NCI-H187 treated with DMSO at 0.1 percent for 48 hours (cell line): ENCODE measurements at regions not wholly inside any gene's neighbourhood (a gene's known extent, or its start where the extent isn't known, plus 50 kb on each side); places are given as distances from the start of the nearest gene placed in this dataset.
"Not testable (repeated sequence)": the region's sequence is repeated elsewhere in the genome, so short reads cannot be mapped to it uniquely, and the experiment has no call there.

Experiments
- DNase-seq: peaks from one replicate; lab custom pipeline; 2025; lab: John Stamatoyannopoulos, UW

- no peak for DNase-seq
Observed at GRCh38 chr3:62926494-62926893, 51.3 kb upstream of the CADPS start.

GRCh38 chr3:62928256-62928655, 53.0 kb upstream of the CADPS start:
- no peak for DNase-seq

- DNase-seq = no peak
Observed at GRCh38 chr3:62929771-62930170, 54.6 kb upstream of the CADPS start.

- DNase-seq = no peak
Observed at GRCh38 chr3:62935793-62936192, 60.6 kb upstream of the CADPS start.

- no peak for DNase-seq
Observed at GRCh38 chr3:62936626-62937254, 61.5 kb upstream of the CADPS start.

GRCh38 chr3:62938583-62938982, 63.4 kb upstream of the CADPS start:
- DNase-seq = no peak

- DNase-seq = no peak
Observed at GRCh38 chr3:62939707-62940106, 64.5 kb upstream of the CADPS start.

- no peak for DNase-seq
Observed at GRCh38 chr3:62940771-62941563, 65.8 kb upstream of the CADPS start.

- DNase-seq = no peak
Observed at GRCh38 chr3:62942227-62942626, 67.0 kb upstream of the CADPS start.

- DNase-seq = no peak
Observed at GRCh38 chr3:62942764-62943163, 67.5 kb upstream of the CADPS start.

- no peak for DNase-seq
Observed at GRCh38 chr3:62948921-62949320, 73.7 kb upstream of the CADPS start.

GRCh38 chr3:62950210-62950609, 75.0 kb upstream of the CADPS start:
- no peak for DNase-seq

- DNase-seq = no peak
Observed at GRCh38 chr3:62951037-62951613, 75.9 kb upstream of the CADPS start.

GRCh38 chr3:62951880-62952279, 76.7 kb upstream of the CADPS start:
- DNase-seq = not testable (repeated sequence)

GRCh38 chr3:62954580-62954979, 79.4 kb upstream of the CADPS start:
- DNase-seq = no peak

GRCh38 chr3:62955126-62955525, 79.9 kb upstream of the CADPS start:
- DNase-seq = no peak

GRCh38 chr3:62956411-62956810, 81.2 kb upstream of the CADPS start:
- no peak for DNase-seq

GRCh38 chr3:62961874-62962556, 86.8 kb upstream of the CADPS start:
- DNase-seq = no peak

- DNase-seq = no peak
Observed at GRCh38 chr3:62962714-62963113, 87.5 kb upstream of the CADPS start.

GRCh38 chr3:62965311-62965710, 90.1 kb upstream of the CADPS start:
- DNase-seq = no peak

GRCh38 chr3:62968128-62968527, 92.9 kb upstream of the CADPS start:
- no peak for DNase-seq

- no peak for DNase-seq
Observed at GRCh38 chr3:62970648-62971047, 95.4 kb upstream of the CADPS start.

GRCh38 chr3:62975566-62975965, 100.3 kb upstream of the CADPS start:
- DNase-seq = no peak
